ENCODE measurements at regions not wholly inside any gene's neighbourhood (a gene's known extent, or its start where the extent isn't known, plus 50 kb on each side); places are given as distances from the start of the nearest gene placed in this dataset.

DNA sequence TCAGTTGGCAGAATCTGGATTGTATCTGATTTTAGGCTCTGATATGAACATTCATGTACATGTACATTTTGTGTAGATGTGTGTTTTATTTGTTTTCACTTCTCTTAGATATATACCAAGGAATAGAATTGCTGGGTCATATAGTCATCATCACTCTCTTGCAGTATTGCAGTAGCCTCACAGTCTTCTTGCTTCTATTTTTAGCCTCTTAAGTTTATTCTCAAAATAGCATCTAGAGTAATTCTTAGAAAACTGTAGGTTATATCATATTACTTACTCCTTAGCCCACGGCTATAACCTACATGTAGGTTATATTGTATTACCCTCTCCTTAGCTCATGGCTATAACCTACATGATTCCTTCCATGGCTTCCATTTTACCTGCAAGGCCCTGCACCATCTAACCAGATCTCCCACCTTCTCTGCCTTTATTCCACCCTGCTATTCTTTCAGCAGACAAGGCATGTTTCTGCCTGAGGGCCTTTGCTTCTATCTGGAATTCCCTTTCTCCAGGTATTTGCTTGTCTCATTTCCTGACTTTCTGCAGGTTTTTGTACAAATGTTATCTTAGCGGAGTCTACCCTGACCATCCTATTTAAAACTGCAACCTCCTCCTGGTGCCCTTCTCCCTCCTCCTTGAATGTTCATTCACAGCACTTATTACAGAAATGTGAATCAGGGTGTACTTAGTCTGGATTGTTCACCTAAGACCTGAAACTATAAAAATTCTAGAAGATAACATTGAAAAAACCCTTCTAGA, 109.0 kb upstream of the ETV3 start:
- intact Hi-C loops (cut with micrococcal nuclease), result no loop called here
- H3K36me3 Mint-ChIP-seq (ENCODE audit: low read depth), result no peaks in the 10 kb centered on the region
- no peak for TF ChIP-seq CTCF (IDR thresholded peaks at IDR 0.05)
- no peak overlapping the region for H3K4me3 Mint-ChIP-seq
- ChIA-PET CTCF (no interaction called here), POLR2A (no interaction called here)
- ATAC-seq (ENCODE audit: low read depth), result no peak
- peaks cover 33% of the 10 kb centered on the region for H3K27me3 Mint-ChIP-seq
- H3K4me1 Mint-ChIP-seq, result peaks cover 8% of the 10 kb centered on the region
- H3K9me3 Mint-ChIP-seq, result no peaks in the 10 kb centered on the region
- H3K27ac Mint-ChIP-seq, result no peak overlapping the region
- no peak for DNase-seq

GRCh38 chr1:157245823-157246222, 107.6 kb upstream of the ETV3 start:
- H3K27me3 Mint-ChIP-seq, result peaks cover 27% of the 10 kb centered on the region
- POLR2A ChIA-PET, result no interaction called here
- no peak overlapping the region for H3K27ac Mint-ChIP-seq
- no peak for ATAC-seq (ENCODE audit: low read depth)
- TF ChIP-seq CTCF (IDR thresholded peaks at IDR 0.05), result no peak
- no peaks in the 10 kb centered on the region for H3K36me3 Mint-ChIP-seq (ENCODE audit: low read depth)
- H3K9me3 Mint-ChIP-seq, result no peaks in the 10 kb centered on the region
- no peak overlapping the region for H3K4me3 Mint-ChIP-seq
- H3K4me1 Mint-ChIP-seq, result peaks cover 8% of the 10 kb centered on the region
- intact Hi-C loops (cut with micrococcal nuclease), result no loop called here
- DNase-seq, result no peak
- CTCF ChIA-PET, result no interaction called here

DNA sequence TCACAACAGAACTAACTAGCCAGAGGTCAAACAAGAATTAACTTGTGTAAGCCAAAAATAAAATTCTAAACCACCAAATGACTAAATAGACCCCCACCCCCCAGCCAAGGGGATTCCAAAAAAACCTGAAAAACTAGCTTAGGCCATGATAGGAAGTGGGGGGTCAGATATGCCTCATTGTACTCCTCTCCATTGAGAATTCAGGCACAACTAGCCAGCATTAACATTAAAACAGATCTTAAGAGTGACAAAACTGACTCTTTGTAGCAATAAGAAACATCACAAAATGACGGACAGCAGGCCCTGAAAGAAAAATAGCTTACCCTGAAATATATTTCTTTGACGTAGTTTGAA, 103.0 kb upstream of the ETV3 start:
- ATAC-seq (ENCODE audit: low read depth) (no peak), DNase-seq (no peak)
- Mint-ChIP-seq H3K4me3 (no peak overlapping the region), H3K27ac (no peak overlapping the region), H3K4me1 (no peaks in the 10 kb centered on the region), H3K9me3 (no peaks in the 10 kb centered on the region), H3K27me3 (peaks cover 17% of the 10 kb centered on the region), H3K36me3 (ENCODE audit: low read depth) (no peaks in the 10 kb centered on the region)
- ChIA-PET CTCF (no interaction called here), POLR2A (no interaction called here)
- intact Hi-C loops (cut with micrococcal nuclease), result no loop called here
- no peak for TF ChIP-seq CTCF (IDR thresholded peaks at IDR 0.05)

- no peak for TF ChIP-seq CTCF (IDR thresholded peaks at IDR 0.05)
- no peak for DNase-seq
- no peak overlapping the region for H3K27ac Mint-ChIP-seq
- intact Hi-C loops (cut with micrococcal nuclease), result no loop called here
- no peaks in the 10 kb centered on the region for H3K9me3 Mint-ChIP-seq
- ATAC-seq (ENCODE audit: low read depth), result no peak
- H3K27me3 Mint-ChIP-seq, result peaks cover 12% of the 10 kb centered on the region
- ChIA-PET CTCF (no interaction called here), POLR2A (no interaction called here)
- no peak overlapping the region for H3K4me3 Mint-ChIP-seq
- H3K4me1 Mint-ChIP-seq, result no peaks in the 10 kb centered on the region
- H3K36me3 Mint-ChIP-seq (ENCODE audit: low read depth), result no peaks in the 10 kb centered on the region
Observed at GRCh38 chr1:157240495-157241184, 102.4 kb upstream of the ETV3 start.

- Mint-ChIP-seq H3K4me1 (no peaks in the 10 kb centered on the region), H3K27me3 (peaks cover 8% of the 10 kb centered on the region), H3K4me3 (no peak overlapping the region), H3K36me3 (ENCODE audit: low read depth) (no peaks in the 10 kb centered on the region), H3K9me3 (no peaks in the 10 kb centered on the region), H3K27ac (no peak overlapping the region)
- intact Hi-C loops (cut with micrococcal nuclease), result no loop called here
- DNase-seq (no peak), ATAC-seq (ENCODE audit: low read depth) (no peak)
- TF ChIP-seq CTCF (IDR thresholded peaks at IDR 0.05), result no peak
- POLR2A ChIA-PET, result interaction anchor here (0.7 kb wide), 1 partner anchor 214 kb away, joined by 3 read pairs; no protein-coding TSS in a partner anchor
- CTCF ChIA-PET, result no interaction called here
Observed at GRCh38 chr1:157239936-157240335, 101.7 kb upstream of the ETV3 start.

Measured in activated B cell treated with CpG ODN at 0.5 μM for 24 hours (primary cell).